WTC11 (cell line): ENCODE measurements at regions not wholly inside any gene's neighbourhood (a gene's known extent, or its start where the extent isn't known, plus 50 kb on each side); places are given as distances from the start of the nearest gene placed in this dataset.

Experiments used
- ATAC-seq: fragments of 200-7000 bp; cut with Tn5 transposase; 2 replicates; pipeline ENCODE4 v1.10.0; 2021; ENCODE audit warnings: mild to moderate bottlenecking, moderate library complexity
- CTCF ChIA-PET: fragments of 300-600 bp; sonication (Branson Sonifier 250); formaldehyde crosslinking; loops from one replicate; lab custom pipeline; 2021; ENCODE audit warnings: antibody characterized with exemption; lab: Charles Lee
- POLR2A ChIA-PET: fragments of 350-600 bp; sonication (Branson Sonifier 250); formaldehyde crosslinking; loops from one replicate; lab custom pipeline; 2021; ENCODE audit warnings: antibody characterized with exemption; lab: Charles Lee
- DNase-seq: peaks from one replicate; pipeline ENCODE4 v3.0.0; 2021; ENCODE audit warnings: low spot score
- H3K27ac Mint-ChIP-seq: 2 replicates; pipeline ENCODE4 v1.8.0; 2021; ENCODE audit warnings: mixed read lengths
- H3K27me3 Mint-ChIP-seq: 2 replicates; pipeline ENCODE4 v1.8.0; 2021; ENCODE audit warnings: low read depth, mild to moderate bottlenecking, moderate library complexity, mixed read lengths
- H3K36me3 Mint-ChIP-seq: 2 replicates; pipeline ENCODE4 v1.8.0; 2021; ENCODE audit warnings: mixed read lengths
- H3K4me1 Mint-ChIP-seq: 2 replicates; pipeline ENCODE4 v1.8.0; 2022; ENCODE audit warnings: mixed read lengths
- H3K4me3 Mint-ChIP-seq: 2 replicates; pipeline ENCODE4 v1.8.0; 2021; ENCODE audit warnings: mild to moderate bottlenecking, moderate library complexity, mixed read lengths
- H3K9me3 Mint-ChIP-seq: 2 replicates; pipeline ENCODE4 v1.8.0; 2021; ENCODE audit warnings: mixed read lengths
- ATF2 ChIP-seq: sonication (generic); formaldehyde crosslinking; IDR thresholded peaks from 2 replicates; pipeline ENCODE4 v1.8.1; 2022; ENCODE audit warnings: low read depth, missing genetic modification reagents, borderline replicate concordance
- CREB1 ChIP-seq: sonication (generic); formaldehyde crosslinking; IDR thresholded peaks from 2 replicates; pipeline ENCODE4 v1.8.0; 2023; ENCODE audit warnings: mild to moderate bottlenecking, missing genetic modification reagents
- ESRRA ChIP-seq: sonication (generic); formaldehyde crosslinking; IDR thresholded peaks from 2 replicates; pipeline ENCODE4 v1.8.1; 2022; ENCODE audit warnings: mild to moderate bottlenecking, missing genetic modification reagents, borderline replicate concordance
- JUN ChIP-seq: sonication (generic); formaldehyde crosslinking; IDR thresholded peaks from 2 replicates; pipeline ENCODE4 v1.8.0; 2023; ENCODE audit warnings: mild to moderate bottlenecking, missing genetic modification reagents
- MAX ChIP-seq: sonication (generic); formaldehyde crosslinking; IDR thresholded peaks from 2 replicates; pipeline ENCODE4 v1.8.0; 2022; ENCODE audit warnings: mild to moderate bottlenecking, missing genetic modification reagents
- MXD4 ChIP-seq: fragments of 250-450 bp; sonication (Bioruptor Pico); IDR thresholded peaks from 2 replicates; pipeline ENCODE4 v1.8.0; 2021; ENCODE audit warnings: mild to moderate bottlenecking, moderate library complexity, borderline replicate concordance
- NFATC4 ChIP-seq: fragments of 250-450 bp; sonication (Bioruptor Pico); IDR thresholded peaks from 2 replicates; pipeline ENCODE4 v1.9.0; 2021; ENCODE audit warnings: mild to moderate bottlenecking
- NR2C2 ChIP-seq: sonication (generic); formaldehyde crosslinking; IDR thresholded peaks from 2 replicates; pipeline ENCODE4 v1.8.0; 2022; ENCODE audit warnings: mild to moderate bottlenecking, missing genetic modification reagents
- NR3C1 ChIP-seq: sonication (generic); formaldehyde crosslinking; conservative IDR thresholded peaks from 2 replicates; pipeline ENCODE4 v1.8.1; 2023; ENCODE audit warnings: low read depth, mild to moderate bottlenecking, missing genetic modification reagents
- RORB ChIP-seq: fragments of 250-450 bp; sonication (Bioruptor Pico); IDR thresholded peaks from 2 replicates; pipeline ENCODE4 v1.9.0; 2021; ENCODE audit warnings: mild to moderate bottlenecking
- SMAD4 ChIP-seq: sonication (generic); formaldehyde crosslinking; IDR thresholded peaks from 2 replicates; pipeline ENCODE4 v1.8.0; 2022; ENCODE audit warnings: mild to moderate bottlenecking, missing genetic modification reagents
- SOX15 ChIP-seq: fragments of 250-450 bp; sonication (Bioruptor Pico); IDR thresholded peaks from 2 replicates; pipeline ENCODE4 v1.9.0; 2021; ENCODE audit warnings: mild to moderate bottlenecking
- SP1 ChIP-seq: sonication (generic); formaldehyde crosslinking; conservative IDR thresholded peaks from 2 replicates; pipeline ENCODE4 v1.8.1; 2022; ENCODE audit warnings: missing genetic modification reagents
- USF1 ChIP-seq: sonication (generic); formaldehyde crosslinking; IDR thresholded peaks from 2 replicates; pipeline ENCODE4 v1.8.0; 2022; ENCODE audit warnings: mild to moderate bottlenecking, missing genetic modification reagents
- USF2 ChIP-seq: sonication (generic); formaldehyde crosslinking; IDR thresholded peaks from 2 replicates; pipeline ENCODE4 v1.8.1; 2023; ENCODE audit warnings: mild to moderate bottlenecking, missing genetic modification reagents, moderate library complexity
- ZBTB43 ChIP-seq: sonication (generic); formaldehyde crosslinking; IDR thresholded peaks from 2 replicates; pipeline ENCODE4 v1.8.1; 2023; ENCODE audit warnings: mild to moderate bottlenecking, missing genetic modification reagents
- ZNF121 ChIP-seq: sonication (generic); formaldehyde crosslinking; IDR thresholded peaks from 2 replicates; pipeline ENCODE4 v1.8.0; 2023; ENCODE audit warnings: missing genetic modification reagents
- ZNF138 ChIP-seq: sonication (generic); formaldehyde crosslinking; conservative IDR thresholded peaks from 2 replicates; pipeline ENCODE4 v1.8.1; 2022; ENCODE audit warnings: mild to moderate bottlenecking, moderate library complexity, missing genetic modification reagents
- ZNF281 ChIP-seq: sonication (generic); formaldehyde crosslinking; IDR thresholded peaks from 2 replicates; pipeline ENCODE4 v1.8.0; 2023; ENCODE audit warnings: mild to moderate bottlenecking, missing genetic modification reagents
- ZNF317 ChIP-seq: sonication (generic); formaldehyde crosslinking; IDR thresholded peaks from 2 replicates; pipeline ENCODE4 v1.8.1; 2023; ENCODE audit warnings: low read depth, mild to moderate bottlenecking, moderate library complexity, missing genetic modification reagents, borderline replicate concordance
- ZNF512 ChIP-seq: sonication (generic); formaldehyde crosslinking; IDR thresholded peaks from 2 replicates; pipeline ENCODE4 v1.8.1; 2022; ENCODE audit warnings: missing genetic modification reagents, borderline replicate concordance

- H3K36me3 Mint-ChIP-seq: peaks cover 15% of the 10 kb centered on the region; the same call in 1 of the 2 replicates
- H3K9me3 Mint-ChIP-seq: peaks cover 28% of the 10 kb centered on the region
- TF ChIP-seq RORB (CRISPR knock-in tag) (no peak), ZBTB43 (CRISPR knock-in tag) (no peak), ZNF512 (CRISPR knock-in tag) (no peak), NR3C1 (CRISPR knock-in tag) (no peak), ESRRA (CRISPR knock-in tag) (no peak), ATF2 (no peak)
- peaks cover 90% of the 10 kb centered on the region for H3K27me3 Mint-ChIP-seq
- ATAC-seq: no peak
- DNase-seq: no peak
- no peaks in the 10 kb centered on the region for H3K4me1 Mint-ChIP-seq
- no peak overlapping the region for H3K4me3 Mint-ChIP-seq
- CTCF ChIA-PET: interaction anchor here (0.7 kb wide), 1 partner anchor 125 kb away, joined by 3 read pairs; no protein-coding TSS in a partner anchor
- H3K27ac Mint-ChIP-seq: no peak overlapping the region
- POLR2A ChIA-PET: no interaction called here
These were observed 71.6 kb upstream of the IMMP2L start for GRCh38 chr7:111633878-111634277.

GRCh38 chr7:111630862-111631261, 68.6 kb upstream of the IMMP2L start:
- Mint-ChIP-seq H3K27ac (no peak overlapping the region), H3K4me1 (no peaks in the 10 kb centered on the region), H3K36me3 (peaks cover 15% of the 10 kb centered on the region; the same call in 1 of the 2 replicates), H3K9me3 (peaks cover 37% of the 10 kb centered on the region), H3K4me3 (no peak overlapping the region), H3K27me3 (peaks cover 60% of the 10 kb centered on the region)
- ChIA-PET POLR2A (no interaction called here), CTCF (no interaction called here)
- ATAC-seq: no peak
- no peak for DNase-seq
- no peak for TF ChIP-seq ZNF512 (CRISPR knock-in tag)
- no peak for TF ChIP-seq ZNF281 (CRISPR knock-in tag)
- TF ChIP-seq ZNF121 (CRISPR knock-in tag): no peak
- no peak for TF ChIP-seq ZNF138 (CRISPR knock-in tag)
- no peak for TF ChIP-seq USF2 (CRISPR knock-in tag)
- TF ChIP-seq ZNF317 (CRISPR knock-in tag): no peak
- no peak for TF ChIP-seq SP1 (CRISPR knock-in tag)
- no peak for TF ChIP-seq CREB1 (CRISPR knock-in tag)
- no peak for TF ChIP-seq USF1 (CRISPR knock-in tag)
- no peak for TF ChIP-seq MXD4 (CRISPR knock-in tag)
- no peak for TF ChIP-seq SMAD4 (CRISPR knock-in tag)
- no peak for TF ChIP-seq NFATC4 (CRISPR knock-in tag)
- no peak for TF ChIP-seq ZBTB43 (CRISPR knock-in tag)
- no peak for TF ChIP-seq MAX
- TF ChIP-seq NR2C2 (CRISPR knock-in tag): no peak
- TF ChIP-seq SOX15 (CRISPR knock-in tag): no peak
- TF ChIP-seq JUN (CRISPR knock-in tag): no peak
